Fibroblast of skin of abdomen (primary cell): ENCODE measurements at regions not wholly inside any gene's neighbourhood (a gene's known extent, or its start where the extent isn't known, plus 50 kb on each side); places are given as distances from the start of the nearest gene placed in this dataset.
A peak's percentile ranks its signal among the peaks of the same experiment; 100 is the strongest.

ENCODE experiments used
- DNase-seq: peaks from one replicate; pipeline ENCODE4 v3.0.0-alpha.2; 2013

DNA sequence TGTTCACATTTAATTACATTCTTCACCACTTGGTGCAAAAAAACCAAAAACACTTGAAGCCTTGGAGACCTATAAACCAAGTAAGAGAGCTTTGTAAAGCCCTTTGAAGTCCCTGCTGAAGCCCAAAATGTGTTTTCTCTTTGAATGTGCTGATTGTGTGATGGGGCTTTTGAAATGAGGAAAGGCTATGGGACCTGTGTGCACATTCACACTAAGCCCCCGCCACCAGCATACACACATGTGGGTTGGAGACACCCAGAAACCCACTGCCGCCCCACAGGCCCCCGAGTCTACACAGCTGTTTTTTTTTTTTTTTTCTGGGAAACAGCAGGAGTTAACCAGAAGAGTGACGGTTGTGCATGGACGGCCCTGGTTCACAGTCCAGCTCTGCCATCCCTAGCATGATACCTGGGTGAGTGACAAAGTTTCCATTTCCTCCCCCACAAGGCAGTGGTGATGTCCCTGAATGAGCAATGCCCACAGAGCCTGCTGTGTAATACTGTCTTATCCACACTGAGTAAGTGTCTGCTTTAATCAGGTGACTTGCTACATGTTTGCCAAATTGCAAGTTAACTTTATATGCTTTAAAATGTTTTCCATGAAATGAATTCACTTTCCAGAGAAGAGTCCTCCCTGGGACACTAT lies 154.6 kb upstream of the GDF10 start:
- DNase-seq: no peak

DNA sequence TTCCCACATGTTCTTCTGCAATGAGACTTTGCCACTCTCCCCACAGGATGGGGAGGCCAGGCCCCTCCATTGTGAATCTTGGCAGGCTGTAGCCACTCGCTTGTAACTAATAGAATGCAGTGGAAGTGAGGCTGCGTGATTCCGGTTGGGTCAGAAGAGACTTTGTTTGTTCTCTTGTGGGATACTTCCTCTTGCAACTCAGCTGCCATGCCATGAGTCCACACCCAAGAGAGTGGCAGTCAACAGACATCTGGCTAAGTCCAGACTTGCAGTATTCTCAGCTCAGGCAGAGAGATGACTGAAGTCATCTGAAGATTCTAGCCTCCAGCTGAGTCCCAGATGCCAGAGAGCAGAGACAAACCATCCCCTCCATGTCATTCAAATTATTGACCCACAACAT lies 153.4 kb upstream of the GDF10 start:
- no peak for DNase-seq

GRCh38 chr10:47147186-47147585 lies 152.8 kb upstream of the GDF10 start:
- no peak for DNase-seq

GRCh38 chr10:47150581-47150980 lies 149.4 kb upstream of the GDF10 start:
- no peak for DNase-seq

- no peak for DNase-seq
Observed at GRCh38 chr10:47151920-47152319, 148.1 kb upstream of the GDF10 start.

- no peak for DNase-seq
Observed at GRCh38 chr10:47152861-47153349, 147.1 kb upstream of the GDF10 start.

DNA sequence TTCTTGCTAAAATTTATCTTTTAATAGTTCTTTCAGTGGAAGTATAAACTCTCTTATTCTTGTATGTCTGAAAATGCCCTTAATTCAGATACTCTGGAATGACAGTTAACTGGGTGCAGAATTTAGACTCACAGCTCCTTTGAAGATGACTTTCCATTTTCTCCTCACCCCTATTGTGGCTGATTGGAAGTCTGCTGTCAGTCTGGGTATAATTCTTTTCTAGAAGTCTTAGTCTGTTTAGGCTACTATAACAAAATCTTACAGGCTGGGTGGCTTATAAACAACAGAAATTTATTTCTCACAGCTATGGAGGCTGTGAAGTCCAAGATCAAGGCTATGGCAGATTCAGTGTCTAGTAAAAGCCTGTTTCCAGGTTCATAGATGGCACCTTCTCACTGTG lies 145.2 kb upstream of the GDF10 start:
- DNase-seq: no peak

DNA sequence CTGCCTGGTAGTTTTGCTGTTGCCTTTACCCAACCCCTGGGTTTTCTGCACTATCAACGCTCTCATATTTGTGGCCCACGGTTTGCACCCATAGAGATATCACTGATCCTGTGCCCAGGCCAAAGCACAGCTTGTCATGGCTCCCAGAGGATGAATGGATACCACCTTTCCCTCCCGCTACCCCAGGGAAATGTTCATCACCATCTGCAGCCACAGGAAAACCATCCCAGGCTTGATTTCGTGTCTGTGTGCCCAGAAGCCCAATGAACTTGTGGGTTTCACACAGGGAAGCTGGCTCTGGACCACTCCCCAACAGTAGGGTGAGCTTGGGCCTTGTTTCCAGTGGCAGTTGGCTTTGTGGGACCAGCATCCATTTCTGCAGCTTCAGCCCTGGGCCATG lies 143.1 kb upstream of the GDF10 start:
- DNase-seq: no peak

GRCh38 chr10:47158116-47159071 lies 141.6 kb upstream of the GDF10 start:
- no peak for DNase-seq

DNA sequence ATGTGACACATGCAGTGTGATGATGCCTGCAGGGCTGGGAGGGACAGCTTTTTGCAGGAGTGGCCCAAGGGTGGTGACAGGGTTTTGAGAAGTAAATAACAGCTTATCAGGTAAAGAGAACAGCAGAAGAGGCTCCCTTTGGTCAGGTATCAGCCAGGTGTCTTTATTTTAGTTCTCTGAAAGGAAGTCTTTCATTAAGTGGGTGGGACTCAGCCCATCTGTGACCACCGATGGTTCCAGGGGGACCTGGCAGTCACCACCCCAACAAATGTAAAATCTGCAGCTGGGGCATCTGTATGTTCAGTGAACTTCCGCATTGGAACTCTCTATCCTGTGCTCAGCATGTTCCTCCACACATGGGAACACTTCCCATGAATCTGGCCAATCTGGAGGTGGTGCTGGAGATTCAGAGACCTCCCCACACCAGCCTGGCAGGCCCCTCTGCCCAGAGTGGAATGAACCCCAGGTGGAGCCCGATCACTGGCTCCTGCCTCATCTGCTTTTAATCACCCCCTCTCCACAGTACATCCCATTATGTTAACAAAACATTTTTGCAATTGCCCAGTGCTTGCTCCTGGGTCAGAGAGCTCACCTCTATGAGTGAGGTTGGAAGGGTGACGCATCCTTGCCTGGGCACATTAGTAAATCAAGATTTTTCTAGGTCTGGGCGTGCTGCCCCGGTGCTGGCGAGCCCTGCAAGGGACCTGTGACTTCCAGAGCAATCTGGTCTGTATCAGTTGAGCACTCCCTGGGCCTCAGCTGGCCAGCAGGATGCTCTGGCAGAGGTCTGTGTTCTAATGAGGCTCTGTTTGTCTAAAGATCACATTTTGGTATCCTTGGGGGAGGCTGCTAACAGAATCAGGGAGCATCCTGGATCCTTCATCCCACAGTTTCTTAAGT lies 140.4 kb upstream of the GDF10 start:
- no peak for DNase-seq

DNA sequence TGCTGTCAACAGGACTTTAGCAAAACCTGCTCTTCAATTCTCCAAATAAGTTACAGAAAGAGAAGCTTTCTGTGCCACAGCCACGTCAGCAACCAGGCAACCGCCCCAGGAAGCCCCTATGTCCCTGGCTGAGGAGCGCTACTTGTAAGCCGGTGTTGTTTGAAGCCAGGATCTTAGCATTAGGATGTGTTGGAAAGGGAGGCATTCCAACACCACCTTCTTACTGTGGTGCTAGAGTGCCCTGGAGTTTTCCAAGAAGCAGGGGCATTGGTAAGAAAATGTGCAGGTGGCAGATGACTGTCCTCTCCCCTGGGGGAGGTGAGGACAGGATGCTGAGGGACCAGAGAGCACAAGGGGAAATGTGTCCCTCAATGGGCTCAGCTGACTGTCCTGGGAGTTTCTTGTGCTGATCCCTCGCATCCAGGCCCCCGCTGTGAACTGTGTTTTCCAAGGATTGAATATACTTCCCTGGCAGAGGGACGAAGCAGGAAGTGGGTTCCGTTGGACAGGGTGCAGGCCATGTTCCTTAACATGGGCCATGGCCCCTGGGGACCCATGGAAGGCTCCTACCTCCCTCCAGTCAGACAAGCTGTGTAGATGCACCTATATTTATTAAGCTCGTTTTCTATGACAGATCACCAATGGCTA lies 139.6 kb upstream of the GDF10 start:
- no peak for DNase-seq

DNA sequence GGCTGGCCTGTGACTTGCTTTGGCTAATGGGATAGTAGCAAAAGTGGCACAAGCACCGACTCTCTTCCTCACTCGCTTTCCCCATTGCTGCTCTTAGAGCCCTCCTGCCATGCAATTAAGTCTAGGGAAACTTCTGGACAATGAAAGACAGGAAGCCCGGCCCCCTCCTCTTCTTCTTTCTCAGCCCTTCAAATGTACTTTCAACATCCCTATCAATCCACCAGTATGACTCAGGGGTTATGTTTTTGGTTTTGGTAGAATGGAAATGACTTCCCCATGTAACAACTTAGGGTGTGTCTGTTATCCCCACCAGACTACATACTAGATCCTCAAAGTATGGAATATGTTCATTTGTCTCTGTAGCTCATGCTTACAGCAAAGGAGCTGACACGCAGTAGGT lies 139.0 kb upstream of the GDF10 start:
- DNase-seq: no peak

DNA sequence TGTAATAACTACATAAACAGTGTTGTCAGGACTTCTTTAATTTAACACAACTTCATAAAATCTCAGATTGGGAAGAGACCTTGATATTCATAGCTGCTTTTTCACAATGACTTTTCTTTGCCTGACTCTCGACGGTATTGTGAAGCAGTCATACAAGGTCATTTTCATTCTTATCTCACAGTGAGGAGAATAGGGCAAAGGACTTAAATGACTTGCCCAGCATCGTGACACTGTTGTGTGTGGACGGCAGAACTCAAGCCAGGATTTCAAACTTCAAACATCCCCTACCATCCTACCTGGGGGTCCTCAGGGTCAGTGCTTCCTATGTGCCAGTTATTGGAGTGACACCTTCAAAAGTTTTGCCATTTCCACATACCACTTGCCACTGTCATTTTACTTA lies 138.5 kb upstream of the GDF10 start:
- DNase-seq: no peak

GRCh38 chr10:47164126-47164799 lies 135.7 kb upstream of the GDF10 start:
- DNase-seq: peak; percentile 90

GRCh38 chr10:47164800-47165128 lies 135.2 kb upstream of the GDF10 start:
- no peak for DNase-seq

DNA sequence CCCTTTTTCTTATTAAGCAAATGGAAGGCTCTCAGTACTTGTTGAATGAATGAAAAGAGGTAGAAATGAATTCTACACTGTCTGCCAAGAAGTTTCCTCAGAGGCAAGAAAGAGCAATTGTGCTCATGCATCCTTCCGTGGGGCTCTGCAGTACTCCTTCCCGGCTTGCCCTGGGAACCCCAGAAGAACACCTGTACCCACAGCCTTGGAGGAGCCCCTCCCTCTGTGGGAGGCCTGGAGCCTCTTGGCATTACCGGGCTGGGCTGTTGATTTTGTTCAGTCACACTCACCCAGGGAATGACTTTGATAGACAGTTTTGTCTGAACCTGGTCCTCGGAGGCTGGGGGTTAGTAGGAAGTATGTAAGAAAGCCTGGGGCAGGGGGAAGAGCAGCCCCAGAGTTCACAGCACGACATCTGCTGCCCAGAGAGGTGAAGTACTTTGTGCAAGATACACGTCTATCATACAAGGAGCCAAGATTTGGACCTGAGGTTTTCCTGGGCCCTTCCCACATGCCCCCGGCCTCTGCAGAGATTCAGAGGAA lies 134.8 kb upstream of the GDF10 start:
- DNase-seq: peak; percentile 33

DNA sequence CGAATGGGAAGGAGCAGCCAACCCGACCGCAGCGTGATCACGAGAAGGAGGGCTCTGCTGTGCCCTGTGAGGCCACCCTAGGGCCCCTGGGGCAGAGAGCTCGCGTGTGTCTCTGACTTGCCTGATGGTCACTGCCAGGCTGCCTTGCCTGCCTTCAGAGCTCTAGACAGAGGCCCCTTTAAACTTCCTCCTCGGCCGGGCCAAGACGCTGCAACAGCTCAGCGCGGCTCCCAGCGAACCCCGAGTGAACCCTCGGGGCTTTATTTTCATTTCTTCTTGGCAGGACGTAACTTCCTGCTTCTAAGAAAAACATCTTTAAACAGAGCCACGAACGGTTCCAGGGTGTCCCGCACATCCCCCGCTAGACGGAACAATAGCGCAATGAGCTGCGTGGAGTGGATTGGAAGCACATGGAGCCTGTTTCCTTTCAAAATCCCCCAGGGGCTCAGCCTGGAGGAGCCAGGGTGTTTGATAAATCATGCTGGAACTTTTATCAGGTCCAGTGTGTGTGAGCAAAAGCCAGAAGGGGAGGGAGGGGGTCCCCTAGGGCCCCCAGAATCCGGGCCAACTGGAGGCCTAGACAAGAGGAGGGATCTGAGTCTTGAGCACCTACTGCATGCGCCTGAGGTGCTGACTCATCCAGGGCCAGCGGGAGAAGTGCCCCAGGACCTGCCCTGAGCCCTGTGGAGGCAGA lies 134.1 kb upstream of the GDF10 start:
- DNase-seq: peak; percentile 77

GRCh38 chr10:47166405-47166777 lies 133.6 kb upstream of the GDF10 start:
- DNase-seq: no peak

- DNase-seq: peak; percentile 67
Observed at GRCh38 chr10:47166808-47167581, 133.0 kb upstream of the GDF10 start.

GRCh38 chr10:47167591-47167990 lies 132.4 kb upstream of the GDF10 start:
- no peak for DNase-seq
